M059J (cell line): ENCODE measurements at regions not wholly inside any gene's neighbourhood (a gene's known extent, or its start where the extent isn't known, plus 50 kb on each side); places are given as distances from the start of the nearest gene placed in this dataset.
"Not testable (repeated sequence)": the region's sequence is repeated elsewhere in the genome, so short reads cannot be mapped to it uniquely, and the experiment has no call there.

Source experiments
- DNase-seq: peaks from one replicate; pipeline ENCODE4 v3.0.0-alpha.2; 2012; ENCODE audit warnings: low read depth

DNA sequence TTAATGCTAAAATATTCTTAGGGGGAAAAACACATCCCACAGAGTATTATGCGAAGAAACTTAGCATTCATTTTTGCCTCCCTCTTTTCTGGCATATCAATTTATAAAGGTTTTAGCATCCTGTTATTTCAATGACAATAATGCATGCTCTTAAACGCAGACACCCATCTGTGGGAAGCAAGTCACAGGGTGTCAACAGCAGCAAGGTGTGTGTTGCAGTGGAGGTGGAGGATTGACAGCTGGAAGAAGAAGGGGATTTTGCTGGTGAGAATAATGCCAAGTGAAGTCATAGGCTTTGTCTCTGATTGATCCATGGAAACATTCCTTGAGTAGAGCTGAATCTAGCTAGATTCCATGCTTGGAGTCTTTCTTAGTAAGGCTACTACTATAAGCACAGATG, 498.1 kb downstream of the NPIPA7 start:
- DNase-seq, result no peak

DNA sequence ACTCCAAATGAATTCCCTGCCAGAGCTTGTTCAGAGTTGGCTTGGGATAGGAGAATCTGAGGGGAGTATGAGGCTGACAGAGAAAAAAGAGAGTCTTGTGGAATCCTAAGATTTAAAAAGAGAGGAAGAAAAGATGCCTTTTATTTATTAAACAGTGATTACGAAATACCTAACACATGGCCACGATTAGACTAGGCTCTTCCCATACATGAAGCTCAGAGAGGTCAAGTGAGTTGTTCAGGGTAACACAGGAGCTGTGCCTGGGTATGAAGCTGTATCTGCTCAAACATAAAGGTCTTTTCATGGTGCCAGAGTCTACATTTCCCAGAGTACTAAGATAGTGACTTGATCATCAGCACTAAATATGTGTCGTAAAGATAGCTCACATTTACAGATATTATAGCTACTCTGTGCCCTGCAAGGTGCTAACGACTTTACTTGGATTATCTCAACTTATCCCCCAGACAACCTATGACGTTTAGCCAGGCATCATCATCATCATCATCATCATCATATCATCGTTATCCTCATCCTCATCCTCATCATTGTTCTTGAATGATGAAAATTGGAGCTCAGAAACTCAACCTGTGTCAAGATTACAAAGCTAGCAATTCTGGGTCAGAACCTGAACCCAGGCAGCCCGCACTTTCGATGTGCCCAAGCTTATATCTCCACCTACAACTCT, 500.8 kb downstream of the NPIPA7 start:
- no peak for DNase-seq

DNA sequence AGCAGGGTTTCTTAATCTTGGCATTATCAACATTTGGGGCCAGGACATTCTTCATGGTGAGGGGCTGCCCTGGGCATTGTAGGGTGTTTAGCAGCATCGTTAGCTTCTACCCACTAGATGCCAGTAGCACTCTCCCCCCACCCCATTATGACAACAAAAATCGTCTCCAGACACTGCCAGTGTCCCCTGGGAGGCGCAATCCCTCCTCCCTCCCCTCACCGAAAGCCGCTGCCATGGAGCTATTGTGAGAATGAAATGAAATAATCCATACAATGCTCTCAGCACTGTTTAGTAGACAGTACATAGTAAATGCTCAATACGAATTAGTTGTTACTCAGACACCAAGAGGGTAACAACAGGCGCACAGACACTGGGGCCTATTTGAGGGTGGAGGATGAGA, 502.9 kb downstream of the NPIPA7 start:
- no peak for DNase-seq

DNA sequence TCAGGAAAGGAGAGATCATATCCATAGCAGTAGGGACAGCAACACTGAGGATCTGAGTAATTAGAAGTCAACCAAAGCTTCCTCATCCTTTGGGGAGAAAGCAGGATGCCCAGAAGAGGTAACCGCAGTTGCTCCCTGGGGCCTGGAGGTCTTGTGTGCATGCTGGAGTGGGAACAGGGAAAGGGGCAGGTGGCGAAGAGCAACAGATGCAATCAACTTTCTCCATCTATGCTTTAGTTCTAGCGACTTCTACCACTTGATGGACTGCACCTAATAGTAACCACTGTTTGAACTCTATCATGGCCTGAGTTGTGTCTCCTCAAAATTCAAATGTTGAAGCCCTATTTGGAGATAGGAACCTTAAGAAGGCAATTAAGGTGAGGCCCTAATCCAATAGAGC, 503.8 kb downstream of the NPIPA7 start:
- no peak for DNase-seq

DNA sequence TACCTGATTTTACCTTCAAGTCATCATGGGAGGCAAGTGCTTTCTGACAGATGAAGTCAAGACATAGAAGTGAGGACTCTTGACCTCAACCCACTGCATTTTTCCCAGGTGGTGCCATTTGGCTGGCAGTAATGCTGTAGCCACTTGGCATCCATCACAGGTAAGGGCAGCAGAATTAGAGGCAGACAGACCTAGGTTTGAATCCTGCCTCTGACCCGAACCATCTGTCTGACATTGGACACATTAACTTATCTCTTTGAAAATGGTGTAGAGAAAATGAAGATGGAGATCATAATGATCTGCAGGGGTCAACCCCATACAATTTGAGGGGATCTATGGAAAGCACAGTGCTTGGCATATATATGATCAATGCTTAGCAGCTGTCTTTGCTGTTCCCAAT, 505.5 kb downstream of the NPIPA7 start:
- no peak for DNase-seq

DNA sequence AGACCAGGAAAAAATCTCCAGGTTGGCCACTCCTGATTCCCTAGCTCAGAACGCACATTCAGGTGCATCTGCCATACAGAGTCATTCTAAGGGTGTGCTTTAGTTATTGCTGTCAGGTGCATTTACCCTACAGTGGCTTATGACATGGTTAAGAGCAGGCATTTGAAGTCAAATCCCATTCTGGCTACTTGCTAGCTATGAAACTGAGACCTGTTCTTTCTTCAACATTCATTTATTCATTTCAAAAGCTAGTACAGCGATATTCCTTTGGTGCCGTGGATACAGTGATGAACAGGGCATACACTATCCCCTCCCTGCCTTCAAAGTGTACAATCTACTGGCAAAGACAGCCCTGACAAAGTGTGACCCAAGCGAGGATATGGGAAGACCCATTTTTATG, 508.3 kb downstream of the NPIPA7 start:
- no peak for DNase-seq

DNA sequence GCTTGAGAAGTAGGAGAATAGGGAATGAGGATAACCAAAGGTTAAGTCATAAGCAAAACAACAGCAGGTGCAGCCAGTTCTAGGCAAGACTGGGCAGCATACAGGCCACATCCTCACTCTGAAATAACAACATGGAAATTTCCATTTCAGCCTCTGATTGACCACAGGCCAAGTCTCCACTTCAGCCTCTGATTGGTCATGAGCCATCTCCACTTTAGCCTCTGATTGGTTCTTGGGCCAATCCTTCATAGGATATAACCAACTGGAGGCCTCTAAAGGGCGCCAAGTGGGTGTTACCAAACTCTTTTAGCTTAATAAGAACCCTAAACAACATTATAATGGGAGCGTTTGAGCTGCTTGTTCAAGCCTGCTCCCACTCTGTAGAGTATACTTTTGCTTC, 512.0 kb downstream of the NPIPA7 start:
- no peak for DNase-seq

DNA sequence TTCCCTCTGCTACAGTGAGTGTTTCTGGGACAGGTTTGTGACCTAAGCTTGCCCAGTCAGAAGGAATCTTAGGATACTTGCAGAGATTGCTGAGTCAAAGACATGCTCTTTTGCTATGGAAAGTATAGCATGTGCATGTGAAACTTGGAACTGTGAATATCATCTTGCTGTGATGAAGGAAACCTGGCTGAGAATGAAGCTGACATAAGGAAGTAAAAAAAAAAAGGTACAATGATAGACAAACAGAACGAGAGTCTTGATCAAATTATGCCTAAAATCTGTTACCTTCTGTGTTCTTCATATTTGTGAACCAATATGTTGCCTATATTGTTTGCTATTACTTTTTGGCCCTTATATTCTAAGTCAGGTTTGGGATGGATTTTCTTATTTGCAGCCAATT, 525.7 kb downstream of the NPIPA7 start:
- DNase-seq, result no peak

DNA sequence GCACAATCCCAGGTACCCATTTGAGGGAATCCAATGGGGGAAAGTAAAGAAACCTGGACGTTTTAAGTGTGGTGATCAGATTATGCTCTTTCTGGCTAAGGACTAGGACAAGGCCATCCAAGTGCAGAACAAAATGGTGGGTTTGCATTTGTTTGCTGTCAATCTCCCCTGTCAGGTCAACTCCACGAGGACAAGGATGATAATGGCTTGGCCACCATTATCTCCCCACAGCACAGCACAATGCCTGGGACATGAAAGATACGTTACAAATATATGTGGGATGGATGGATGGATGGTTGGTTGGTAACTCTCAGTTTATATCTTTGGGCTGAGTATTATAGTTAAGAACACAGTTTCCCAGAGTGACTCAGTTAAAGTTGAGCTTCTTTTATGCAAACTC, 526.9 kb downstream of the NPIPA7 start:
- DNase-seq, result no peak

DNA sequence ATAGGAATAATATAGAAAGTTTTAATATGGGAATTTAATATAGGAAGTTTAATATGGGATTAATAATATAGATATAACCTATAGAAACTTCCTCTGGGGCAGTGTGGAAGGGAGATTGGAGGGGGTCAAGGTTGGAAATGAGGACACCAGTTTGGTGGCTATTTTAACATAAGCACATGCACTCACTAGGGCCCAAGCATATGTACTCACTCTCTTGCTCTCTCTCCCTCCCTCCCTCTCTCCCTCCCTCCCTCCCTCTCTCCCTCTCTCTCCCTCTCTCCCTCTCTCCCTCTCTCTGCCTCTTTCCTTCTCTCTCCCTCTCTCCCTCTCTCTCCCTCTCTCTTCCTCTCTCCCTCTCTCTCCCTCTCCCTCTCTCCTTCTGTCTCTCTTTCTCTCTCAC, 528.1 kb downstream of the NPIPA7 start:
- no peak for DNase-seq

DNA sequence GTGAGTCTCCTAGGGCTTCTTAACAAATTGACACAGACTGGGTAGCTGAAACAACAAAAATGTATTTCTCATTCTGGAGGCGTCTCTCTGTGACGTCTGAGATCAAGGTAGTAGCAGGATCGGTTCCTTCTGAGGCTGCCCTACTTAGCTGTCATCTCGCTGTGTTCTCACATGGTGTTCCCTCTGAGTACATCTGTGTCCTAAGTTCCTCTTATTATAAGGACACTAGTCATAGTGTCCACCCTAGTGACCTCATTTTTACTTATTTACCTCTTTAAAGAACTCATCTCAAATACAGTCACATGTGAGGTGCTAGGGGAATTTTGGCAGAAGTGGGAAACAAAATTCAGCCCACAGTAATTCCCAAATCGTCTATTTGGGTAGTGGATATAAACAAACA, 529.1 kb downstream of the NPIPA7 start:
- DNase-seq, result no peak

DNA sequence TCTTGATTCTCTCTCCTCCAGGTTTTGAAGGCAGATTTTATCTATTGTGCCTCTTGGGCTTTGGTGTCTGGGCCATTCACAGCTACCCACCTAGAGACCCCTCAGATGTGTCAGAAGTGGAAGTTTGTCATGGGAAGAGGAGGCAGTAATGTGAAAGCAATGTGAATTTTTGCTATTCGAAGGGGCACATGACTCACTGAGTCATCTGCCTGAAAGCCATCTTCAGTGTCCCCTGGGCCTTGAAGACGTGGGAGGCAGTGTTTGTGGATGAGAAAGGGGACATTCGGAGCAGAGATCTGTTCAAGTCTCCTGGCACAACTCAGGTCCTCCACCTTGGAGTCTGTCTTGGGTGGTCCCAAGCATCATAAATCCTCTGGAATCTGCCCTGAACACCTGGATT, 530.2 kb downstream of the NPIPA7 start:
- no peak for DNase-seq

DNA sequence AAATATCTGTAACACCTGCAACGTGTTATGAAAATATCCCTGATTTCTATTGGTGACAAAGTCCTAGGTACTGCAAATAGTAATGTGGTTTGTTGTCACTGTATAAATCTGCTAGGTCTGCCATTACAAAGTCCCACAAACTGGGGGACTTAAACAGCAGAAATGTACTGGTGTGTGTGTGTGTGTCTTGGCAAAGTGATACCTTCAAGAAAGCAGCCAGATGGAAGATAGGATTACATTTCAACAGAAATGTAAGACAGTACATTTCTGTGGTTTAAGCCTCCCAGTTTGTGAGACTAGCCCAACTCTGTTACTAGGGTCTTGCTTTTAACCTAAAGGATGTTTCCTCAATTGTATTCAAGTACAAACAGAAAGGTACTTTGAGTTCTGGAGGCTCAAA, 531.7 kb downstream of the NPIPA7 start:
- no peak for DNase-seq

DNA sequence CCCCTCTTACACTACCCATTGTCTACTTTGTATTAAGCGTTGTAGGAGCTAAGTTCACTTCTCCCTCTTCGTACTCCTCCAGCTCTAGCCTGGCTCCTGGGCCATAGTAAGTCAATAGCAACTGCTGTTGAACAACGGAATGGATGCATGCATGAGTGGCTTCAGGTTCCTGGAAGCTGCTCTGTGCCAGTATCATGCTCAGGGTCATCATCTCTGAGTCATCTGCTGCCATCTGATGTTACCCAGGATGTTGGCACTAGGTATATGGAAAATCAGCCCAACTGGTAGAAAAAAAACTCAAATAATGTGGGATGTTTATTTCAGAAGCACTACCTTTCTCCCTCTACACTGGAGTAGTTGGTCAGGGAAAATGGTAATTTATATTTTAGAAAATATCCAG, 536.8 kb downstream of the NPIPA7 start:
- no peak for DNase-seq

DNA sequence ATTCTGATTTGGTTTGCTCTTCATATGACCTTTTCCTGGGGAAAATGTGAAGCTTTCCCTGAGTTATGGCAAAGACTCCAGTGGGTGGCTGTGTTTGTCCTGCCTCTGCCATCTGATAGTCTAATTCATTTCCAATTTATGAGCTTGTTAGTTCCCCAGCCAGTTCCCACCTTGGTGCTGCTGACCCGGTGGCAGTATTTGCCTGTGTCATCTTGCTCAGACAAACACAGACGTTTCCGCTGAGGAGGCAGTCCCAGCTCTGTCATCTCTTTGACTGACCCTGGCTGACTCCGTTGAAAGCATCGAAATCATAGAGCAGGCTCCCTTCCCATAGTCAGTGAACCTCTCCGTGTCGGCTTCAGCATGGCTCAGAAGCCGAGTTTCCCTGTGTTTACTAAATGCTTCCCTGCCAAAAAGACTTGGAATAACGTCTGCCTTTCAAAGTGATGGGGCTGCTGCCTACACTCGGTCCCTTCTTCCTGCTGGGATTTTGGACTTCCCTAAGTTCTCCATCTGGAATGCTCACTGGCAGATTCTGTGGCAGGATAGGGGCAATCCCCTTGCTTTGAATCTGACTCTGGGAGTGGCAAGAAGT, 538.3 kb downstream of the NPIPA7 start:
- no peak for DNase-seq

DNA sequence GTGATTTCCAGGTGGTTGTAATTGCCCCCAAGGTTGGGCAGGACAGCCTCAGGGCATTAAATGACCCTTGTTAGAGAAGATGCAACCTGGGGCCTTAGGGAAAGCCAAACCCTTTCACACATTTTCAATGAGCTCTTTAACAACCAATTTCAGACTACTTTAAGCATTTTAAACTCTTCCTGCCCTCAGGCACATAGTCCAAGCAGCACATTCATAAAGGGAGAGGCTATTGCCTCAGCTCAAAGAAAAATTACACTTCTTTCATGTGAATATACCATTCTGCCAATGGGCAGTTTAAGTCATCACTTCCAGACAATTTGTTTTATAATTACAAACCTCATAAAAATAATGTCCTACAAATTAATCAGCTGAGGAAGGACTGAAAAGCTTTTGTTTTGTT, 544.5 kb downstream of the NPIPA7 start:
- DNase-seq, result no peak

DNA sequence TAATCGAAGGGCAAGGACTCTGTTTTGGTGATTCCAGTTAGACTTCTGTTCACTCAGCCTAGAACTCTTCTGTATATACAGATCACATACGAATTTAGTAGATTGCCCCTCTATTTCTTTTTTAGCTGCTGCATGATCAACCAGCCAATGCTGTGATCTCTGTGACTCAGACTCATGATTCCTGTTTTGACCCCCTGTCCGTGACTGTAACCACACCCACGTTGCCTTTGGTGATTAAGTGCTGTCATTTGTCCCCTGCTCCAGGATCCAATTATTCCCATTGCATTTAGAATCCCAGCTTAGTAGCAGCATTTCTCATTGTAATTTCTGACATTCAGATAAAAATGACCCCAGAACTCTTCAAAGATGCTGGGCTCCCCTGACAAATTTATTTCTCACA, 545.7 kb downstream of the NPIPA7 start:
- no peak for DNase-seq

DNA sequence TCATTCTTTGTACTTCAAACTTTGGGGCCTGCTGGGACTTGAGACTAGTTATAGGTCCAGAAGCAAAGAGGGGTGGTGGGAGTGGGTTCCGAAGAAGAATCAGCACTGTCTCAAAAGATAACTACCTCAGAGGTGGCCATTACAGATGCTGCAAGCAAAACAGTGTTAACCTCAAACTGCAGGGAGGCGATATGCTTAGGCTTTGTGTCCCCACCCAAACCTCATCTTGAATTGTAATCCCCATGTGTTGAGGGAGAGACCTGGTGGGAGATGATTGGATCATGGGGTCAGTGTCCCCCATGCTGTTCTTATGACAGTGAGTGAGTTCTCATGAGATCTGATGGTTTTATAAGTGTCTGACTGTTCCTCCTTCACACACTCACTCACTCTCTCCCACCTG, 545.3 kb downstream of the XYLT1 start:
- DNase-seq, result no peak

DNA sequence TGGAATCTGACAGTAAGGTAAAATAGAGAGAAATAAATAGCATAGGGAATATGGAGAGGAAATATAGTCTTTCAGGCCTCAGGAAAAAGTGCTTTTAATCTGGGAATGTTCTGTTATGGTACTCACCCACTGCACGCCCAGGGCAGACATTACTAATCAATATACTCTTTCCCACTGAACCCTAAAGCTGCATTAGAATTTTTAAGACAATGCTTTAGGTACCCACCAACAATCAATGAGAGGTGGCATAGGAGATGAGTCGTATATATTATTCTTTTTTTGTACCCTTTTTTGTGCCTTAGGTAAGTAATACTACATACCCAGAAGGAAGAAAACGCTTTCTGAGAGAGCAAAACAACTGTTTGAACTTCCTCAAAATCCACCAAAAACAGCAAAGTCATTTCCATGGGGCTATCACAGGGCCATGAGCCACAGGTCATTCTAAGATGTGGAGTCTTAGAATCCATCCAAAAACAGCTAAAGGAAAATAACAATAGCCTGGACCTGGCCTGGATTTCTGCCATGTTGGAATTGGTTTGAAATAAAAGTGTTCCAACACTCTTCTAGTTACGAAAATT, 542.1 kb downstream of the XYLT1 start:
- DNase-seq, result no peak

DNA sequence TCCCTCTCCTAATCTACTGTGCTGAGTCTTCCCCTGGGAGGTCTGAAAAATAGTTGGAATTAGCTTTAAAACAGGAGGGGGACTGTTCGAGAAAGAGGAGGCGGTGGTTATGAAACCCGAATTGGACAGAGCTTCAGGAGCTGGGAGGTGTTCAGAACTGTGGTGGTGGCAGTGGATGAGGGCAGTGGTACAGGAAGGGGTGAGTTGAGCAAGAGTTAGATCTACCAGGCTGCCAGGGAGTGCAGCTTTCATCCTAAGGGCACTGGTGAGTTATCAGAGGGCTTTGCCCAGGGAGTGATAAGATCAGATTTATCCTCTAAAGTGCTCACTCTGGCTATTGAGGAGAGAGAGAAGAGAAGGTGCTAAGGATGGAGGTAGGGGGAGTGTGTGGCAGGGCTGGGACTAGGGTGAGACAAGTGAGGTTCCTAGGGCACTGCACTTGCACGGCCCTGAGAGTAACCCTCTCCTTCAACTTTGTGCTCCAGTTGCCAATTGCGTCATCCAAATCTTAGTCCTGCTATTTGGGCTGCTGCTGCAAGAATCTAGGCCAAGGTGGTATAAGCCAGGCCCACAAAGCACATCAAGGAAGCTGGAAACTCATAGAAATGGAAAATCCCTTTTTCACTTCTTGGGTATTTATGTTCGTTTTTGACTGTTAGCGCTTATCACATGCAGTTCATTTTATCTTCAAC, 540.3 kb downstream of the XYLT1 start:
- DNase-seq, result no peak

DNA sequence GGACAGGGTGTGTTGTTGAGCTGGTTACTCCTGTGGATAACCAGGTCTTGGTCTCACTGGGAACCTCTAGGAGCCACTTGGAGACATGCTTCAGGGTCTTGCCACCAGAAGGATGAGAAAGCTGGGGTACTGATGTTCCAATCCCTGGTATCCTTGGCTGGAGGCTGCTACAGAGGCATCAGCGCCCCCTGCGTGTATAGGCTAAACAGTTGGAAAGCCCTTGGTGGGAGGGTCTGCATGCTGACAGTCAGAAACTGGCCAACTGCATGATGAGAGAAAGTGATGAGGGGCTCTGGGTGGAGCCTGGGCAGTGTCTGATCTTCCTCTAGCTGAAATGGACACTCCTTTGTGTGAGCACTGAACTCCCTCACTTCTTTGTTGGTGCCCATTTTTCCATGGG, 536.9 kb downstream of the XYLT1 start:
- DNase-seq, result no peak

DNA sequence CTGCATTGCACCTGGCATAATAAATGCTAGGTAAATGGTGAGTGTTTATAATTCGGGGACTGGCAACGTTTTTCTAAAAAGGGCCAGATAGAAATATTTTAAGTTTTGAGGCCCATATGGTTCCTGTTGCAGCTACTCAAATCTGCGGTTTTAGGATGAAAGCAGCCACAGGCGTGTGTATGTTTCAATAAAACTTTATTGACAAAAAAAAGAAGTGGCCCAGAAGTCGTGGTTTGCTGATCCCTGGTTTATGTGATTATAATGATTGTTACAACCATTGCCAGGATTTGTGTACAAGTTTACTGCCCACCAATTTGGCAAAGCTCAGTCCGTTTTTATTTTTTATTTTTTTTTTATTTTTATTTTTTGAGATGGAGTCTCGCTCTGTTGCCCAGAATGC, 536.1 kb downstream of the XYLT1 start:
- no peak for DNase-seq

DNA sequence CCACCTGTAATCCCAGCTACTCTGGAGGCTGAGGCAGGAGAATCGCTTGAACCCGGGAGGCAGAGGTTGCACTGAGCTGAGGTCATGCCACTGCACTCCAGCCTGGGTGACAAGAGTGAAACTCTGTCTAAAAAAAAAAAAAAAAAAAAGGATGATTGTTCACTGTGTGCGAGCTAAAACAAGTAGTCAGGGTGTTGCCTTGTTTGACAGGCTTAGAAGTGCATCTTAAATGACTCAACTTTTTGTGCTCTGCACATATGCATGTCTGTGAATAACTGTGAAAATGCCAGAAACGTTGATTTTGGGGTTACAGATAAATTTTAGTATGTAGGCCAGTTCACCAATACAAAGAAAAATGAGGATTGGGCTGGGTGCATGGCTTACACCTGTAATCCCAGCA, 534.9 kb downstream of the XYLT1 start:
- not testable (repeated sequence) for DNase-seq
